ENCODE measurements at regions not wholly inside any gene's neighbourhood (a gene's known extent, or its start where the extent isn't known, plus 50 kb on each side); places are given as distances from the start of the nearest gene placed in this dataset.

DNA sequence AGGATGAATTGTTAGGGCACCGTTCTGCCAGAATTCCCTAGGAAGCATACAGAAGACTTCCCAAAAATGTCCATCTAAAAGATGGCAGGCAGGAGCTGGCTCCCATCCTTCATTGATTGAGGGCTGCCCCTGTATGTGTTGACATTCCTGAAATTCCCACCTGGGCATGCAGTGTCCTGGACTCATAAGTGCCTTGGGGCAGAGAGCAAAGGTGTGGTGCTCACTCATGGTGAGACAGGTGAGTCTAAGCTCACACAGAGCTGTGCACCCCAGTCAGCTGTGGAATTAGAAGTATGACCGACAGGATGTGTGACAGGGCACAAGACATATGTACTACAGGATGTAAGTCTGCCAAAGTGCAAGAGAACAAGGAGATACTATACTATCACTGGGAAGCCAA lies 271.9 kb downstream of the MID1IP1 start:
- 89% methylated on average over 2 of the region's 2 CpGs for WGBS
- H3K4me1 ChIP-seq (ENCODE audit: insufficient read depth, low read length): no peaks in the 10 kb centered on the region
- H3K27me3 ChIP-seq (ENCODE audit: insufficient read depth, low read length): no peaks in the 10 kb centered on the region
- H3K9ac ChIP-seq (ENCODE audit: low read depth, low read length): no peak overlapping the region
- H3K36me3 ChIP-seq (ENCODE audit: insufficient read depth, low read length): no peaks in the 10 kb centered on the region
- no peak overlapping the region for H3K4me3 ChIP-seq (ENCODE audit: low read length)
- no peak overlapping the region for H3K27ac ChIP-seq (ENCODE audit: low read depth, low read length)
- H3K9me3 ChIP-seq (ENCODE audit: insufficient read depth, low read depth, low read length): no peaks in the 10 kb centered on the region

DNA sequence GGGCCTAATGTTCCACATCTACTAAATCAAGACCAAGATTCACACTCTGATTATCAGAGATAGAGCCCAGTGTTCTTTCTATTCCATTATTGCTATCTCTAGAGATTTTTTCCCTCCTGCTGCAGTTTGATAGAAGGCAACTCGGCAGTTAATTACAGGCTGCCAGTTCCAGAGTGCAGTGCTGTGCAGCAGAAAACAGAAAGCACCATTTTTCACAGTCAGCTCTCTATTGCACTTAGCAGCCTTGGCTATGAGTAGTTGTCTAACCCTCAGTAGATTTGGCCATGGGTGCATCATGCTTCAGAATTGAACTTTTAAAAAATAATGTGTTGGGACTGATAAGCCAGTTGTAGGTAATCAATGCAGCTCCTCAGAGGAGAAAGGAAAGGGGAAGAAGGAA lies 295.3 kb downstream of the MID1IP1 start:
- no peaks in the 10 kb centered on the region for H3K27me3 ChIP-seq (ENCODE audit: insufficient read depth, low read length)
- no peak overlapping the region for H3K9ac ChIP-seq (ENCODE audit: low read depth, low read length)
- H3K36me3 ChIP-seq (ENCODE audit: insufficient read depth, low read length): no peaks in the 10 kb centered on the region
- H3K27ac ChIP-seq (ENCODE audit: low read depth, low read length): no peak overlapping the region
- H3K4me3 ChIP-seq (ENCODE audit: low read length): no peak overlapping the region
- WGBS: 76% methylated on average over 1 of the region's 1 CpG
- H3K4me1 ChIP-seq (ENCODE audit: insufficient read depth, low read length): 0 out of 2 replicates have a peak, but pooled peaks cover 4% of the 10 kb centered on the region
- H3K9me3 ChIP-seq (ENCODE audit: insufficient read depth, low read depth, low read length): no peaks in the 10 kb centered on the region

DNA sequence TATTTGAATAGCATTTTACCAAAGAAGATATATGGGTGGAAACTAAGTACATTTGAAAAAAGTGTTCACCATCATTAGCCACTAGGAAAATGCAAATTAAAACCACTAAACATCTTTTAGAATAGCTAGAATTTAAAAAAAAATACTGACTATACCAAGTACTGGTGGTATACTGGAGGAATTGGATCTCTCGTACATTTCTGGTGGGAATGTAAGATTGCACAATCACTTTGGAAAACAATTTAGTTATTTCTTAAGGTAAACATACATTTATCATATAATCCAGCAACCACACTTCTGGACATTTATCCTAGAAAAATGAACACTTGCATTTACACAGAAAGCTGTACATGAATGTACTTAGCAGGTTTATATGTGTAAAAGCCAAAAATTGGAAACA lies 303.5 kb downstream of the MID1IP1 start:
- Histone ChIP-seq H3K4me3 (ENCODE audit: low read length) (no peak overlapping the region), H3K36me3 (ENCODE audit: insufficient read depth, low read length) (no peaks in the 10 kb centered on the region), H3K4me1 (ENCODE audit: insufficient read depth, low read length) (no peaks in the 10 kb centered on the region), H3K27ac (ENCODE audit: low read depth, low read length) (no peak overlapping the region), H3K27me3 (ENCODE audit: insufficient read depth, low read length) (no peaks in the 10 kb centered on the region), H3K9ac (ENCODE audit: low read depth, low read length) (no peak overlapping the region), H3K9me3 (ENCODE audit: insufficient read depth, low read depth, low read length) (no peaks in the 10 kb centered on the region)
- WGBS: no CpG with 5 or more reads among the region's 1 CpG

DNA sequence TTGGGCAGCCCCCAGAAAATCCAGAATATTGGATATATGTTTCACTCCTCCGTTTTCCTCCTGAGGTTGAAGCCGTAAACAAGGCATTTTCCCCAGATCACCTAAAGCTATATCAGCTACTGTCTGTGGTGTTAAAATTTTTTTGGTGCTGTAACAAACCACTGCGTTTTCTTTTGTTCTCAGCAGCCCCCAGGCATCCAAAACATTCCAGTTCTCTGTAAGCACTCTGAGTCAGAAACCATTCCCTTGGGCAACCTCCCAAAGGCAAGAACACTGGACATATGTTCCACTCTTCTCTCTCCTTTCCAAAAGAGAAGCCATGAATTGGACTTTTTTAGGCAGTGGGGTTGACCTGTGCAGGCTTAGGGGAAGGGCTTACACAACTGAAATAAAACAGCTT lies 310.9 kb downstream of the MID1IP1 start:
- no peaks in the 10 kb centered on the region for H3K4me1 ChIP-seq (ENCODE audit: insufficient read depth, low read length)
- no peak overlapping the region for H3K9ac ChIP-seq (ENCODE audit: low read depth, low read length)
- H3K27me3 ChIP-seq (ENCODE audit: insufficient read depth, low read length): no peaks in the 10 kb centered on the region
- no peak overlapping the region for H3K4me3 ChIP-seq (ENCODE audit: low read length)
- 92% methylated on average over 1 of the region's 3 CpGs for WGBS
- no peak overlapping the region for H3K27ac ChIP-seq (ENCODE audit: low read depth, low read length)
- H3K9me3 ChIP-seq (ENCODE audit: insufficient read depth, low read depth, low read length): no peaks in the 10 kb centered on the region
- H3K36me3 ChIP-seq (ENCODE audit: insufficient read depth, low read length): no peaks in the 10 kb centered on the region

DNA sequence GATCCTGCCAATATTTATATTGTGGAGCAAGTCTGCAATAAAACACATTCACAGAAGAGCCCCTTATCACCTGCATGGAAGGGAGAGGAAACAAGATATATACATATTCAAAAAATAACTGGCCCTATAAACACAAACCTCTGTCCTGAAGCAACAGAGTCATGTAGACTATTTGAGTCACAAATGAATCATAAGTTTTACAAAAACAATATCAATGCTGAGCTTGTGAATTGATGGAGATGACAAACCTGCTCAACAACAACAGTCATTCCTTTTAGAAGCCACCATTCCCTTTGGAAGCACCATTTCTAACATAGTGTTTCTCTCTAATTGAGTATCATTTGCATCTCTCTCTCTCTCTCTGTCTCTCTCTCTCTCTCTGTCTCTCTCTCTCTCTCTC lies 313.9 kb downstream of the MID1IP1 start:
- H3K36me3 ChIP-seq (ENCODE audit: insufficient read depth, low read length): no peaks in the 10 kb centered on the region
- H3K27ac ChIP-seq (ENCODE audit: low read depth, low read length): no peak overlapping the region
- H3K9ac ChIP-seq (ENCODE audit: low read depth, low read length): no peak overlapping the region
- H3K4me3 ChIP-seq (ENCODE audit: low read length): no peak overlapping the region
- no peaks in the 10 kb centered on the region for H3K9me3 ChIP-seq (ENCODE audit: insufficient read depth, low read depth, low read length)
- H3K27me3 ChIP-seq (ENCODE audit: insufficient read depth, low read length): no peaks in the 10 kb centered on the region
- no peaks in the 10 kb centered on the region for H3K4me1 ChIP-seq (ENCODE audit: insufficient read depth, low read length)

DNA sequence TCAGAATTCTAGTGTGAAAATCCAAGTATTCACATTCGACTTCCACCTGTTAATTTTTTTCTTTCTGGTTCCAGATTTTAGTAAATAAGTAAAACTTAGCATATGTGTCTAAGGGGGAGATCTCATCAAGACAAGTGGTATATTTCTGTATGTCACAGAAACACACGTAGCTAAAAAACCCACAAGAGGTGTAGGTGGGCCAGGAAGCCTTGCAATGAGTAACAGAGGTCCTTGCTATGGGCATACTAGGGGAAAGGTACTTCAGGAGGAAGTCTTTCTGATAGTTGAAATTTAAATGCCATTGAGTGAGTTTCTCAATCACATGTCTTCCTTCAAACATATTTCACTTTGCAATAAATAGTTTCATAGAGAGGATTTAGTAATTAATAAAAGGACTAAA lies 315.8 kb downstream of the MID1IP1 start:
- Histone ChIP-seq H3K27me3 (ENCODE audit: insufficient read depth, low read length) (no peaks in the 10 kb centered on the region), H3K27ac (ENCODE audit: low read depth, low read length) (no peak overlapping the region), H3K4me3 (ENCODE audit: low read length) (no peak overlapping the region), H3K9me3 (ENCODE audit: insufficient read depth, low read depth, low read length) (no peaks in the 10 kb centered on the region), H3K36me3 (ENCODE audit: insufficient read depth, low read length) (no peaks in the 10 kb centered on the region), H3K9ac (ENCODE audit: low read depth, low read length) (no peak overlapping the region), H3K4me1 (ENCODE audit: insufficient read depth, low read length) (no peaks in the 10 kb centered on the region)
- WGBS: 100% methylated on average over 1 of the region's 2 CpGs

DNA sequence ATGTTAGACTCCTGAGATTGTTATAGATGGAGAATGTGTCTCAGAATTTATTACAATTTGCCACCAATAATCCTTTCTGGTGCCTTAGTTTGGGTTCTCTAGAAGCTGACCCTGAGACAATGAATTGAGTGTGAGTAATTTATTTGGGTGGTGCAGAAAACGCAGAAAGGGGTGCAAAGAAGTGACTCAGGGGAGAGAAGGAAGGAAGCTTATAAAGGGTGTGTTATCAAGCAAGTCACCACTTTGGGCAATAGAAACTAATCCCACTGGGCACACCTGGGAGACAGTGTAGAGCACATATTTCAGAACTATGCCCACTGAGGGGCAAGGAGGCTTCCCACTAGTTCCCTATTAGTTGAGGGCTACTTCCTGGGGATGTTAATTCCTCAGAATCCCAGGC lies 320.6 kb downstream of the MID1IP1 start:
- H3K36me3 ChIP-seq (ENCODE audit: insufficient read depth, low read length): no peaks in the 10 kb centered on the region
- no peak overlapping the region for H3K27ac ChIP-seq (ENCODE audit: low read depth, low read length)
- H3K4me3 ChIP-seq (ENCODE audit: low read length): no peak overlapping the region
- H3K9me3 ChIP-seq (ENCODE audit: insufficient read depth, low read depth, low read length): no peaks in the 10 kb centered on the region
- H3K4me1 ChIP-seq (ENCODE audit: insufficient read depth, low read length): no peaks in the 10 kb centered on the region
- no peaks in the 10 kb centered on the region for H3K27me3 ChIP-seq (ENCODE audit: insufficient read depth, low read length)
- no peak overlapping the region for H3K9ac ChIP-seq (ENCODE audit: low read depth, low read length)
- 89% methylated on average over 1 of the region's 1 CpG for WGBS

DNA sequence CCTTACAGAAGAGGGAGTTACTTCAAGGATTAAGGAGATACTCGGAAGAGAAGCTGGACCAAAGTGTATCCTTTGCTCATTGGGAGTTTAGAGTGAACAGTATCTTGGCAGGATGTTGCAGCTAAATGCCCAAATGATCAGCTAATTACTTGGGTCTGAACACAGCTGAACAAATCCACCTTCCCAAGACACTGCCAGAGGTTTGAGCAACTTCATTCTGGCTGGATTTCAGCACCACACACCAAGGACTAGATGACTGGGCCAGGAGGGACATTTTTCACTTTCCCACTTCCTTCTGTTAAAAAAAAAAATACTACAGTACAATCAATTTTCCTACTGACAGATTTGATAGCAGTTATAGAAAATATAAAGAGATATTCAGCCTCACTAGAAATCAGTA lies 324.6 kb downstream of the MID1IP1 start:
- Histone ChIP-seq H3K4me1 (ENCODE audit: insufficient read depth, low read length) (no peaks in the 10 kb centered on the region), H3K36me3 (ENCODE audit: insufficient read depth, low read length) (no peaks in the 10 kb centered on the region), H3K27me3 (ENCODE audit: insufficient read depth, low read length) (no peaks in the 10 kb centered on the region), H3K9ac (ENCODE audit: low read depth, low read length) (no peak overlapping the region), H3K27ac (ENCODE audit: low read depth, low read length) (no peak overlapping the region), H3K9me3 (ENCODE audit: insufficient read depth, low read depth, low read length) (no peaks in the 10 kb centered on the region), H3K4me3 (ENCODE audit: low read length) (no peak overlapping the region)
- WGBS: 95% methylated on average over 1 of the region's 1 CpG

DNA sequence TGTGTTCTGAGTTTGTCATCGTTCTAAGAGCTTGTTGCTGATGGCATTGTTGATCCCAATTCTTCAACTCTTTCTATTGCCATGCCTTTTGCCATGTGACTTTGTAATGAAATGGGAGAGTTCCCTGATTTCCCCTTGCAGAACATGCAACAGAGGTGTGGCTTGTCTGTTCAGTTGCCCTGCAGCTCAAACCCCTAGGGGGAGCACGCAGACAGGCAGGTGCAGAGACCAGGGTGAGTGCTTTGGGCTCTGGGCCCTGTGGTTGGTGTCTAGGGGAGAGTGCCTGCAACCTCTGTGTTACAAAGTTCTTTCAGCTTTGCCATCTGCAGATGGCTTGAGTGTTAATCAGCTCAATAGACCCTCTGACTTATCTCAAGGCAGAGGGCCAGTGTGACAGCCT lies 332.7 kb downstream of the MID1IP1 start:
- Histone ChIP-seq H3K36me3 (ENCODE audit: insufficient read depth, low read length) (no peaks in the 10 kb centered on the region), H3K4me1 (ENCODE audit: insufficient read depth, low read length) (no peaks in the 10 kb centered on the region), H3K4me3 (ENCODE audit: low read length) (no peak overlapping the region), H3K27me3 (ENCODE audit: insufficient read depth, low read length) (no peaks in the 10 kb centered on the region), H3K27ac (ENCODE audit: low read depth, low read length) (no peak overlapping the region), H3K9me3 (ENCODE audit: insufficient read depth, low read depth, low read length) (no peaks in the 10 kb centered on the region), H3K9ac (ENCODE audit: low read depth, low read length) (no peak overlapping the region)
- WGBS: 60% methylated on average over 2 of the region's 2 CpGs

DNA sequence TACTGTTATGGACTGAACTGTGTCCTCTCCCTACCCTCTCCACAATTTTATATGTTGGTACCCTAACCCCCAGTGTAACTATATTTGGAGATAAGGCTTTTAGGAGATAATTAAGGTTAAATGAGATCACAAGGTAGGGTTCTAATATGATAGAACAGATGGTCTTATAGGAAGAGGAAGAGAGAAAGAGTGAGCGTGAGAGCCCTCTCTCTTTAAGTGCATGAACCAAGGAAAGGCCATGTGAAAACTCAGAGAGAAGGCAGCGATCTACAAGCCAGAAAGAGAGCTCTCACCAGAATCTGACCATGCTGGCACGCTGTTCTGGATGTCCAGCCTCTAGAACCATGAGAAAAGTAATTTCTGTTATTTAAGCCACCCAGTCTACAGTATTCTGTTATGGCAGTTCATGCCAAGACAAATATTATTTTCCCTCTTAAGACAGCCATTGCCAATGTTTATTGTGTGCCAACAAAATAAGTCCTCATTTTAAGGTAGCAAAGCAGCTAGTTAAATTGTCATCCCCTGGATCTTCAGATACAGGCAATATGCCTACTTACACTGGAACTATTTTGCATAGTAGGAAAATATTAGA lies 336.2 kb downstream of the MID1IP1 start:
- no peak overlapping the region for H3K9ac ChIP-seq (ENCODE audit: low read depth, low read length)
- no peaks in the 10 kb centered on the region for H3K4me1 ChIP-seq (ENCODE audit: insufficient read depth, low read length)
- WGBS: 100% methylated on average over 3 of the region's 3 CpGs
- H3K9me3 ChIP-seq (ENCODE audit: insufficient read depth, low read depth, low read length): no peaks in the 10 kb centered on the region
- no peaks in the 10 kb centered on the region for H3K36me3 ChIP-seq (ENCODE audit: insufficient read depth, low read length)
- no peak overlapping the region for H3K27ac ChIP-seq (ENCODE audit: low read depth, low read length)
- H3K27me3 ChIP-seq (ENCODE audit: insufficient read depth, low read length): no peaks in the 10 kb centered on the region
- no peak overlapping the region for H3K4me3 ChIP-seq (ENCODE audit: low read length)

DNA sequence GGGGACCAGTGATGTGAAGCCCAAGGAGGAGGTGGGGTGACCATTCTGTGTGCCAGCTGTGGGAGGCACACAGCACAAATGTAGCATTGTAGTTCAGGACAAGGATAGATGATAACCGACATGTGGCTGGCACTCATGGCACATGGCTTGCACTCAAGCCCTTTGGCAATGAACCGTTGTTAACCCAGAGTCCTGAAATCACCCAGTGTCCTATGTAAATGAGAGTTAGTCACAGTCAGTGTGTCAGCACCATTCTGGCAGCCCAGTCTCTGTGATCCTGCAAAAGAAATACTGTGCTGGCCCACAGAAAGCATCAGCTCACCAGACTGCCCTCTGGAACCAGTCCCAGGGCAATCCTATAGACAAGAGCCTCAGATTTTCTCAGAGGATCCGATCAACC lies 339.3 kb downstream of the MID1IP1 start:
- 89% methylated on average over 3 of the region's 3 CpGs for WGBS
- H3K27me3 ChIP-seq (ENCODE audit: insufficient read depth, low read length): no peaks in the 10 kb centered on the region

DNA sequence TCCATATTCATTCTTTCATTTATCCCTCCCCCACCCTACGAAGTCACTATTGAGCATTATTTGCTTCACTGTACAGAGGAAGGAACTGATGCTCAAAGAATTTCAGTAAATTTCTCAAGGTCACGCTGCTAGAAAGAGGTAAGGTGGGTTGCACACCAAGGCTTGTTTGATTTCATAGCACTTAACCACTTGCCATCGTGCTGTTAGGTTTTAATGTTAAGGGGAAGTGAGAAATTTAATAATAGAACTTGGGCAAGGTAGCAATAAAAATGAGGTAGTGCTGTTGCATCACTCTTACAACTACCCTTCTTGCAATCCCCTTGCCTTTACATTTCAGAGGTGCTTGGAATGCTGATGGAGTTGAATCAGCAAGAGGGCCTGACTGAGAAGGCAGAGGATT lies 343.1 kb downstream of the MID1IP1 start:
- H3K4me3 ChIP-seq (ENCODE audit: low read length): no peak overlapping the region

More for the DNA sequence above, 339.3 kb downstream of the MID1IP1 start:
- Histone ChIP-seq H3K9me3 (ENCODE audit: insufficient read depth, low read depth, low read length) (no peaks in the 10 kb centered on the region), H3K4me1 (ENCODE audit: insufficient read depth, low read length) (no peaks in the 10 kb centered on the region), H3K4me3 (ENCODE audit: low read length) (no peak overlapping the region), H3K9ac (ENCODE audit: low read depth, low read length) (no peak overlapping the region), H3K27ac (ENCODE audit: low read depth, low read length) (no peak overlapping the region), H3K36me3 (ENCODE audit: insufficient read depth, low read length) (no peaks in the 10 kb centered on the region)

More for the DNA sequence above, 343.1 kb downstream of the MID1IP1 start:
- Histone ChIP-seq H3K9me3 (ENCODE audit: insufficient read depth, low read depth, low read length) (no peaks in the 10 kb centered on the region), H3K9ac (ENCODE audit: low read depth, low read length) (no peak overlapping the region), H3K27ac (ENCODE audit: low read depth, low read length) (no peak overlapping the region), H3K4me1 (ENCODE audit: insufficient read depth, low read length) (no peaks in the 10 kb centered on the region), H3K36me3 (ENCODE audit: insufficient read depth, low read length) (no peaks in the 10 kb centered on the region), H3K27me3 (ENCODE audit: insufficient read depth, low read length) (no peaks in the 10 kb centered on the region)
- WGBS: 97% methylated on average over 3 of the region's 3 CpGs

Data from HUES64 (cell line).